HG02840 (cell line): ENCODE measurements at regions not wholly inside any gene's neighbourhood (a gene's known extent, or its start where the extent isn't known, plus 50 kb on each side); places are given as distances from the start of the nearest gene placed in this dataset.

Source experiments
- ATAC-seq: cut with Tn5 transposase; IDR thresholded peaks from one replicate; pipeline ENCODE4 v1.9.1; 2021; ENCODE audit warnings: mild to moderate bottlenecking, moderate library complexity, moderate number of reproducible peaks; ENCODE audit not compliant: unreplicated experiment, low FRiP score

DNA sequence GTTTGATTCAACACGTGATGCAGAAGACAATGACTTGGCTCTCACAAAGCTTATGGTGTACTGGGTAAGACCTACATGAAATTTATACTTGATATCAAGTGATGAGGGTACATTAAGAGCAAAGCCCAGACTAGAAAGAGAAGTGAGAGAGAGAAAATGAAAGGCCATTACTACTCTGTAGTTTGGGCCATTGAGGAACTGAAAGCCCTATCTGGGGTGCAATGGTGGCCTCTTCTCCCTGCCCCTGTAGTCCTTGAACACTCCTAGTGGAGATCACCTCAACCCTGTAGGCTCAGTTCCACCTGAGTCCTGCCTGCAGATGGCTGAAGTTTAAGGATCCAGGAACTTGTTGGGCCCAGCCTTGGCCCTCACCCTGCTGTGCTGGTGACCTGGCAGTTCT is 569.8 kb upstream of the MEX3C start:
- no peak for ATAC-seq

- ATAC-seq: no peak
Measured at GRCh38 chr18:51778115-51778514, 561.9 kb upstream of the DCC start.

DNA sequence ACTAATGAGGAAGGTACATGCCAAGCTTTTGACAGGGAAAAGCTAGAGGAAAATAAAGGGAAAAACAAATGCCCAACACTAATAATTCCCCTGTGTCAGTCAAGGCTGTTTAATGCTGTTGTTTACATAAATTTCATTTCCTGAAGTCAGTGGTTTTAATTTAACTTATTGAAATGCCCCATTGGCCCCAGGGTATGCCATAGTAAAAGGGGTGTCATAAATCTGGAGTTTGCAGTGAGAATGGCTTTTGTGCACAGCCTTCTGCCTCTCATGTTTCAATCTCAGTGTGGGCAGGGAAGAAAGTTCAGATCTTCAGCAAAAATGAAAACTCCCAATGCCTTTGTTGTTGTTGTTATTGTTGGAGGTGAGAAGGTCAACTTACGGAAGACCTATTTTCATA is 550.1 kb upstream of the DCC start:
- ATAC-seq: no peak

DNA sequence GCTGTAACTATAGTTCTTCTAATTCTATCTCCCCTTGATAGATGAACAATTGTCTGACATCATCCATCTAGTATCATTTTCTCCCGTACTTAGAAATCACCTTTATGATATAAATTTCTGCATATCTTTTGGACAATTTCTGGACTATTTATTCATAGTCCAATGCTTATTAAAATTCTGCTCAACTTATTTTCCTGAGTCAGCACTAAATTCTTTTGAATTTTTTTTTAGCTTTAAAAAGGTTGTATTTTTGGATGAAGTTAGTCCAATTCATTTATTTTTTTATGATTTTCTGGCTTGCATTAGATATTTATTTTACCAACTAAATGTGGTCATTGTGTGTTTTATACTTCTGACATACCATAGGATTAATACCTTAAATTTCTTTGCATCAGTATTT is 538.5 kb upstream of the DCC start:
- ATAC-seq: no peak

- no peak for ATAC-seq
Measured at GRCh38 chr18:51802569-51803428, 537.2 kb upstream of the DCC start.

DNA sequence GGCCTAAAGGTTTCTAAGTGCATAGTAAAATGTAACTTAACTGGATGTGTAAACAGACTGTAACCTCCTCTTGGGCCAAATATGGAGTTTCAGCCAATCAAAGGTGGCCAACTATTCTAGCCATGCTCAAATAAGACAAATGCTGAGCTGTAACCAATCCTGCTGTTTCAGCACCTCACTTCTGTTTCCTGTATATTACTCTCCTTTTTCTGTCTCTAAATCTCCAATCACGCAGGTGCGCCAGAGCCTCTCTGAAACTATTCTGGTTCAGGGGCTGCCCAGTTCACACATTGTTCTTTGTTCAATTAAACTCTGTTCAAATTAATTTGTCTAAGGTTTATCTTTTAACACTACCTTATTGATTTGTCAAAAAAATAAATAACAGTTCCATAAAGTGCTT is 532.7 kb upstream of the DCC start:
- ATAC-seq: no peak

DNA sequence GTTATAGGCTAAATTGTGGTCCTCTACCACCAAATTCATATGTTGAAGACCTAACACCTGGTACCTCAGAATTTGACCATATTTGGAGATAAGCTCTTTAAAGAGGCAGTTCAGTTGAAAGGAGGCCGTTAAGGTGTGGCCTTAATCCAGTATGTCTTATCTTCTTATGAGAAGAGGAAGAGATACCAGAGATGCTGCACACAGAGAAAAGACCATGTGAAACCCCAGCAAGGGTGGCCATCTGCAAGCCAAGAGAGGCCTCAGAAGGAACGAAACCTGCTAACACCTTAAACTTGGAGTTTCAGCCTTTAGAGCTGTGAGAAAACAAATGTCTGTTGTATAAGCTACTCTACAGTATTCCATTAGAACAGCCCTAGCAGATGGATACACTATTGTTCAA is 528.1 kb upstream of the DCC start:
- ATAC-seq: no peak

DNA sequence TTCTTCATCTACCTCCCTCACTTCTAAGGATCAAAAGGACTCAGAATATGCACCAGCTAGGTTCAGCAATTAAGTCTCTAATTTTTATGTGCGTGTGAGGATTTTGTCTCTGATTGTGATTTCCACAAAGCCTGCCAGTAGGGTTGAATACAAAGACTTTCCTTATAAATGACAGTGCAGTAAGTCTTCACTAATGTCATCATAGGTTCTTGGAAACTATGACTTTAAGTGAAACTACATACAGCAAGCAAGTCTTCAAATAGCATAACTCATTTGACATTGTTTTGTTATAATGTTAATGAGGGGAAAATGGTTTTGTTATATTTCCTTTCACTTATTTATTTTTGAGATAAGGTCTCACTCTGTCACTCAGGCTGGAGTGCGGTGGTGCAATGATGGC is 526.3 kb upstream of the DCC start:
- no peak for ATAC-seq

DNA sequence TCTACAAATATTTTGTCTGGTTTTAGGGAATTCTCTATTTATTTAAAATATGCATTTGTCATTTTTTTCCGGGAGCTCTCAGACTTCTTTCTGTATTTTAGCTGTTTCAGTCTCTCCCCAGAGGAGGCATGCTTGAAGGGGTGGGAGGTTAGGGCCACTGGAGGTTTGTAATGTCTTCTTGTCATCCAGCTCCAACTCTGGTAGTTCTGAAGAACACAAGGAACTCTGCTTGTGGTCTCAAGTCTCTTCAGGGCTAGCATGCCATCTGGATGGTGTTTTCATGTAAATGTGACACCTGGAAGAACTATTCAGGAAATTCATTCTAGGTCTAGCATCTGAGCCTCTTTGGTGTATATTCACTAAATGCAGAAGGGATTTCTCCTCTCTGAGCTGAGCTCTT is 518.4 kb upstream of the DCC start:
- no peak for ATAC-seq

DNA sequence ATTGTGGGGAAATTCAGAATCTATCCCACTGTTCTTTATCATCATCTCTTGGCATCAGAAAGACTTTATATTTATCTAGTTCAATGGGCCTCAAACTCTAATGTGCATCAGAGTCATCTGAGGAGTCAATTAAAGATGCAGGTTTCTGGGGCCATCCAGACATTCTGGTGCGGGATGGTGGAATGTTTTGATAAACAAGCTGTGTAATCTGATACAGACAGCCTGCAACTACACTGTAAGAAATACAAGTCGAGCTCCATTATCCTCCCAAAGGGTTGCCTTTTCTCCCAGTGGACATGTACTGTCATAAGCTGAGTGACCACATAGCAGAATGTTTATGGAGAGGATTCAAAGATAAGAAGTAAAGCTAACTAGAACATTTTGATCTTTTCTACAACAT is 515.3 kb upstream of the DCC start:
- no peak for ATAC-seq

GRCh38 chr18:51833850-51834249 is 506.1 kb upstream of the DCC start:
- no peak for ATAC-seq

GRCh38 chr18:51848702-51849101 is 491.3 kb upstream of the DCC start:
- ATAC-seq: no peak

DNA sequence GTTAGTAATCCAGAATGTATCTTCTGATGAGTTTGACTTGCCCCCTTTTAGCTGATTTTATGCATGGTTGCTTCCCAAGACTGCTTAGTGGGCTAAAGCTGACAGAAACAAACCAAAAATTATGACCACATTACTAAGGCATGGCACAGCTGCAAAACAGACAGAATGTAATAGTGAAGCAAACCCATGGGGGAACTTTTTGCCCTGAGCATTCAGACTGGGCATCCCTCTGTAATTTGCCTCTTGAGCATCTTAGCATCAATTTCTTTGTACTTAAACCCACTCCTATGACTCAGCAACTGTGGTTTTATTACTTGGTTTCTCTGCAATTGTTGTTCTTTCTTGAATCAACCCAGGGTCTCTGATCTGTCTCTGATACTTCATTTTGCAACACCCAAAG is 487.3 kb upstream of the DCC start:
- ATAC-seq: no peak

DNA sequence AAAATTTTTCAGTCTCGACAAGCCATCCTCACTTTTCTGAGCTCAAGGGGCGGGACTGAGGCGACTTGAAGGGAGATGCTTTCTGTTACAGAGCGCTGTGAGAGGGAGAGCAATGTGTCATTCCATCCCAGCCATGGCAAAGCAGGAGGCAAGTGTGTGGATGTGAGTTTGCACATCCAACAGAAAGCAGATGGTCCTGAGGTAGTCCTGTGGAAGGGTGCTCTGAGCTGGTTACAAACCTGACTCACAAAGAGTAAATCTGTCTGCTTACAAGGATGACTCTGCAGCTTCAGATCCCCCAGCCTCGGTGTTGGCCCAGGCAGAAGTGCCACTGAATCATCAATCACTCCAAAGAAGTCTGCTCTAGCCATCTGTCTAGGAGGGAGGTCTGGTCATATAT is 482.0 kb upstream of the DCC start:
- no peak for ATAC-seq

DNA sequence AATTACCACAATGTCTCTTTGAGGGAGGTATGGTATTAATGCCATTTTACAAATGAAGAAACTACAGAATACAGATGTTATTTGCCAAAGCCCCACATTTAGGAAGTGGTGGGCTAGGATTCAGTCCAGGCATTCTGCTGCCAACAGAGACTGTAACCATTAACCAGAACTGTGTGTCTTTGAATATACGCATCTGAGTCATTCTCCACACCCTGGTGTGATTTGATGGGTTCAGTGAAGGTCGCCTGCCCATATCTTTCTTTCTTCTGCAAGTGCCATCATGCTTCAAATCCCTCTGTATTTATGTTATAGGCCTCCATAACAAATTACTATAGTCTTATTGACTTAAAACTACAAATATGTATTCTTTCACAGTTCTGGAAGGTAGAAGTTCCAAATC is 479.0 kb upstream of the DCC start:
- ATAC-seq: no peak

DNA sequence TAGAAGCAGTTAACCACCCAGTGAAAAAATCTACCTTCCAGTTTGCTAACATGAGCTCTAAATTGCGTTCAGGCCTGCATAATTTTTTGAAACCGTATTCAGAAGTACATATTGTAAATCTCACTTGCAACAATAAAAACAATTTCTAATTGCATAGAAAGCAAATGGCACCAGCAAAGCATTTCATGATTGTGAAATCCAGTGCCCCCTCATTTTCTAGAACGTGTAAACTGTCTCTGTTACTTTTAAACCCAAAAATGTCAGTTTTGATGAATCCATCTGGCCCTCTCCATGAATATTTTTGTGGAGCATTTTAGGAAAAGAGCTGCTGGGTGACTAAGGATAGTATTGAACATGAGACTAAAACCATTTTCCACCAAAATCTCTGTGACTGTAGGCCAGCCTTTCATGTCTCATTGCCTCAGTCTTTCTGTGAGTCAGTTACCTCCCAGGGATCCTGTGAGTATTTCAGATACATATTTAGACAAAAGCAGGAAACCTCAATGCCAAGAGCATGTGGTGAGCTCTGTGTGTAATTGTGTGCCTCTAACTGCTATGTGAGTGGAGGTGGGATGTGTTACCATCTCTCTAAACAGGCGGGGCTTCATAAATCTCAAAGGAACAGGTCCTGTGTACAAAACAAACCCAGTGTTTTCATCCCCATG is 477.8 kb upstream of the DCC start:
- ATAC-seq: no peak

GRCh38 chr18:51864219-51864965 is 475.6 kb upstream of the DCC start:
- no peak for ATAC-seq

- ATAC-seq: no peak
Measured at GRCh38 chr18:51865538-51865937, 474.5 kb upstream of the DCC start.

GRCh38 chr18:51867767-51868166 is 472.2 kb upstream of the DCC start:
- ATAC-seq: no peak

GRCh38 chr18:51878724-51879123 is 461.3 kb upstream of the DCC start:
- ATAC-seq: no peak

DNA sequence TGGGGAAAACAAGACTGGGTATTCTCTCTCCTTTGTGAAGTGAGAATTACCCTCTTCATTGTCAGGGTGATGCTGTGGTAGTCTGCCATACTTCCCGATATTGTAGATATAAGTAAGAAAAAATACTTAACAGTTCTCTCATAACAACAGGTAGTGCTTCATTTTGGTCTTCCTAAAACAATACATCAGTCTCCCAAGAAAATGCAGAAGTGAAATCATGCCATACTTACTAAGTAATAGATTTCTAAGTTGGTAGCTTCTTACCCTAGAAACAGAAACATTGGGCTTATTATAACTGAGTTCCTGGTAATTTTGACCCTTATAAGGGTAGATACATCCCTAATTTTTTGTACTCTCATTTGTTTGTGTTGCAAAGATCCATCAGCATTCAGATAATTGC is 460.7 kb upstream of the DCC start:
- ATAC-seq: no peak
